B cell (primary cell): ENCODE measurements at regions not wholly inside any gene's neighbourhood (a gene's known extent, or its start where the extent isn't known, plus 50 kb on each side); places are given as distances from the start of the nearest gene placed in this dataset.

ENCODE experiments used
- ATAC-seq: fragments of 200-7000 bp; cut with Tn5 transposase; one replicate; pipeline ENCODE4 v1.10.0; 2021; ENCODE audit warnings: low read depth, mild to moderate bottlenecking, moderate number of reproducible peaks, moderate library complexity
- CTCF ChIA-PET: fragments of 350-600 bp; sonication (Branson Sonifier 250); formaldehyde crosslinking; loops from one replicate; lab custom pipeline; 2021; ENCODE audit warnings: antibody characterized with exemption, inconsistent platforms; lab: Charles Lee
- POLR2A ChIA-PET: fragments of 350-600 bp; sonication (Branson Sonifier 250); formaldehyde crosslinking; loops from one replicate; lab custom pipeline; 2021; ENCODE audit warnings: antibody characterized with exemption; lab: Charles Lee
- DNase-seq: peaks from one replicate; pipeline ENCODE4 v3.0.0; 2013
- H2AFZ ChIP-seq: 2 replicates; pipeline ENCODE4 v1.6.1; 2012; ENCODE audit warnings: mild to moderate bottlenecking, low read depth, low read length; ENCODE audit not compliant: insufficient read depth, poor library complexity, severe bottlenecking
- H3K27ac ChIP-seq, 2 donors: 1 replicate in 1 of 2; 2 replicates in 1 of 2; pipeline ENCODE4 v1.5.1; 2012 to 2013; ENCODE audit warnings: low read length in 2 of 2, mild to moderate bottlenecking in 2 of 2, moderate library complexity in 1 of 2
- H3K27me3 ChIP-seq, 4 experiments: fragments of 200-600 bp in 1 of 4; sonication (generic) in 1 of 4; replicated peaks in 1 of 4; 1 replicate in 2 of 4; 2 replicates in 2 of 4; pipeline versions ENCODE4 v1.6.1 to v1.7.0; 2013 to 2016; ENCODE audit warnings: low read length in 3 of 4, mild to moderate bottlenecking in 2 of 4, mixed read lengths in 1 of 4, moderate library complexity in 1 of 4; ENCODE audit not compliant: insufficient read depth in 4 of 4, control insufficient read depth in 3 of 4; ENCODE audit errors: control extremely low read depth in 1 of 4
- H3K36me3 ChIP-seq, 2 experiments: replicated peaks in 1 of 2; 1 replicate in 1 of 2; 2 replicates in 1 of 2; pipeline versions ENCODE4 v1.6.1 to v1.7.1; 2013; ENCODE audit warnings: low read length in 1 of 2; ENCODE audit not compliant: insufficient read depth in 2 of 2, control insufficient read depth in 1 of 2; ENCODE audit errors: control extremely low read depth in 1 of 2, extremely low read depth in 1 of 2
- H3K4me1 ChIP-seq, 2 donors: fragments of 200-600 bp in 1 of 2; sonication (generic) in 1 of 2; 1 replicate in 1 of 2; 2 replicates in 1 of 2; pipeline versions ENCODE4 v1.5.1 to v1.6.1; 2013 to 2017; ENCODE audit warnings: low read length in 2 of 2; ENCODE audit not compliant: control insufficient read depth in 2 of 2, insufficient read depth in 2 of 2
- H3K4me2 ChIP-seq: replicated peaks from 2 replicates; pipeline ENCODE3; 2012; ENCODE audit warnings: mild to moderate bottlenecking, low read depth, low read length; ENCODE audit not compliant: poor library complexity, severe bottlenecking
- H3K4me3 ChIP-seq, 5 experiments: fragments of 200-600 bp in 1 of 5; sonication (generic) in 1 of 5; 1 replicate in 3 of 5; 2 replicates in 2 of 5; pipeline versions ENCODE4 v1.5.1 to v1.7.0; 2011 to 2016; ENCODE audit warnings: low read length in 4 of 5, mild to moderate bottlenecking in 4 of 5, low read depth in 2 of 5, control low read depth in 1 of 5, moderate library complexity in 1 of 5; ENCODE audit not compliant: insufficient read depth in 1 of 5; ENCODE audit errors: control extremely low read depth in 1 of 5, extremely low read depth in 1 of 5
- H3K79me2 ChIP-seq: fragments of 200-600 bp; sonication (generic); one replicate; pipeline ENCODE4 v1.6.0; 2016; ENCODE audit warnings: low read length; ENCODE audit not compliant: control insufficient read depth, insufficient read depth
- H3K9ac ChIP-seq: fragments of 200-600 bp; sonication (generic); 2 replicates; pipeline ENCODE4 v1.6.1; 2017; ENCODE audit warnings: mild to moderate bottlenecking, low read length, moderate library complexity
- H3K9me3 ChIP-seq, 3 donors: one replicate each; pipeline versions ENCODE4 v1.6.1 to v1.7.1; 2013; ENCODE audit warnings: low read length in 2 of 3; ENCODE audit not compliant: control insufficient read depth in 2 of 3, insufficient read depth in 1 of 3; ENCODE audit errors: control extremely low read depth in 1 of 3
- H4K20me1 ChIP-seq: 2 replicates; pipeline ENCODE4 v1.6.0; 2012; ENCODE audit warnings: mild to moderate bottlenecking, low read length; ENCODE audit not compliant: insufficient read depth, control insufficient read depth, poor library complexity, severe bottlenecking
- H3K27ac Mint-ChIP-seq: one replicate; pipeline ENCODE4 v1.8.0; 2021; ENCODE audit warnings: mixed read lengths
- H3K27me3 Mint-ChIP-seq: one replicate; pipeline ENCODE4 v1.8.0; 2021; ENCODE audit warnings: mixed read lengths
- H3K4me1 Mint-ChIP-seq: one replicate; pipeline ENCODE4 v1.8.0; 2021; ENCODE audit warnings: mixed read lengths
- H3K4me3 Mint-ChIP-seq: one replicate; pipeline ENCODE4 v1.8.0; 2021; ENCODE audit warnings: mixed read lengths
- H3K9me3 Mint-ChIP-seq: one replicate; pipeline ENCODE4 v1.8.0; 2022; ENCODE audit warnings: mixed read lengths; ENCODE audit not compliant: insufficient read depth
- EZH2 ChIP-seq: IDR thresholded peaks from 2 replicates; pipeline ENCODE4 v1.6.1; 2012; ENCODE audit warnings: borderline replicate concordance, low read depth, mild to moderate bottlenecking, moderate library complexity, low read length; ENCODE audit not compliant: insufficient read depth, poor library complexity, severe bottlenecking
- WGBS: methylation state at CpG from one replicate; pipeline ENCODE4 v1.1.5; 2013; ENCODE audit warnings: missing lambda C conversion rate; ENCODE audit not compliant: insufficient coverage; 5-methylcytosine and 5-hydroxymethylcytosine counted together
- intact Hi-C: fragments of 100-400 bp; cut with micrococcal nuclease; formaldehyde crosslinking; loops from one replicate; pipeline ENCODE4 v1.10.0; 2022
- TF ChIP-seq, protein P1 (sequence below): fragments of 200-600 bp; IDR thresholded peaks from one replicate; pipeline ENCODE4 v1.8.0; 2022; ENCODE audit warnings: antibody characterized with exemption, mild to moderate bottlenecking

DNA sequence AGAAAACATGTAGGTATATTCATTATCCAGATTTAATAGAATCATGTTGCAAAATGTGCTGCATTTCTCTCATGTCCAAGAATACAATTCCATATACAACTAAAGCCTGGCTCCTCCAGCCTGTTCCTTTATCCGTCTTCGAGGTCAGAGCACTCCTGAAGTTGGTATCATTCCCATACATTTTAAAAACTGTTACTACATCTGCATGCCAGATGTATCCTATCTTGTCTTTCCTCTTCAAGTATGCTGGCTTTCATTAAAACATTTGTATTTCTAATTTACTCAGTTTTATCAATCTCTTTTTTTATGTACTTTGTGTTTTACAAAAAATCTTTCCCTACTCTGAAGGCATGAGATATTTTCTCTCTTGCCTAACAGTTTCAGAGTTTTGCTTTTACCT lies 536.6 kb upstream of the USP24 start:
- Mint-ChIP-seq H3K27me3 (peaks cover 24% of the 10 kb centered on the region), H3K4me1 (no peaks in the 10 kb centered on the region), H3K4me3 (no peak overlapping the region), H3K9me3 (no peaks in the 10 kb centered on the region), H3K27ac (no peak overlapping the region)
- H3K27me3 ChIP-seq, result peaks cover 0 to 9% (median 0%) of the 10 kb centered on the region in 4 experiments
- no peak overlapping the region for H2AFZ ChIP-seq
- POLR2A ChIA-PET, result no interaction called here
- H3K4me1 ChIP-seq, result no peaks in the 10 kb centered on the region
- no peak for TF ChIP-seq EZH2
- TF ChIP-seq, protein P1, sequence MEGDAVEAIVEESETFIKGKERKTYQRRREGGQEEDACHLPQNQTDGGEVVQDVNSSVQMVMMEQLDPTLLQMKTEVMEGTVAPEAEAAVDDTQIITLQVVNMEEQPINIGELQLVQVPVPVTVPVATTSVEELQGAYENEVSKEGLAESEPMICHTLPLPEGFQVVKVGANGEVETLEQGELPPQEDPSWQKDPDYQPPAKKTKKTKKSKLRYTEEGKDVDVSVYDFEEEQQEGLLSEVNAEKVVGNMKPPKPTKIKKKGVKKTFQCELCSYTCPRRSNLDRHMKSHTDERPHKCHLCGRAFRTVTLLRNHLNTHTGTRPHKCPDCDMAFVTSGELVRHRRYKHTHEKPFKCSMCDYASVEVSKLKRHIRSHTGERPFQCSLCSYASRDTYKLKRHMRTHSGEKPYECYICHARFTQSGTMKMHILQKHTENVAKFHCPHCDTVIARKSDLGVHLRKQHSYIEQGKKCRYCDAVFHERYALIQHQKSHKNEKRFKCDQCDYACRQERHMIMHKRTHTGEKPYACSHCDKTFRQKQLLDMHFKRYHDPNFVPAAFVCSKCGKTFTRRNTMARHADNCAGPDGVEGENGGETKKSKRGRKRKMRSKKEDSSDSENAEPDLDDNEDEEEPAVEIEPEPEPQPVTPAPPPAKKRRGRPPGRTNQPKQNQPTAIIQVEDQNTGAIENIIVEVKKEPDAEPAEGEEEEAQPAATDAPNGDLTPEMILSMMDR, result no peak
- intact Hi-C loops, result no loop called here
- no peak overlapping the region for H3K4me2 ChIP-seq
- no peaks in the 10 kb centered on the region for H3K36me3 ChIP-seq
- H3K4me3 ChIP-seq, result no peak overlapping the region
- ATAC-seq (no peak), DNase-seq (no peak)
- H3K79me2 ChIP-seq, result no peaks in the 10 kb centered on the region
- H4K20me1 ChIP-seq, result no peaks in the 10 kb centered on the region
- H3K9me3 ChIP-seq, result peaks cover 0 to 3% (median 0%) of the 10 kb centered on the region in 3 donors
- CTCF ChIA-PET, result no interaction called here
- 75% methylated on average over 2 of the region's 2 CpGs for WGBS
- H3K9ac ChIP-seq, result no peak overlapping the region
- no peak overlapping the region for H3K27ac ChIP-seq

DNA sequence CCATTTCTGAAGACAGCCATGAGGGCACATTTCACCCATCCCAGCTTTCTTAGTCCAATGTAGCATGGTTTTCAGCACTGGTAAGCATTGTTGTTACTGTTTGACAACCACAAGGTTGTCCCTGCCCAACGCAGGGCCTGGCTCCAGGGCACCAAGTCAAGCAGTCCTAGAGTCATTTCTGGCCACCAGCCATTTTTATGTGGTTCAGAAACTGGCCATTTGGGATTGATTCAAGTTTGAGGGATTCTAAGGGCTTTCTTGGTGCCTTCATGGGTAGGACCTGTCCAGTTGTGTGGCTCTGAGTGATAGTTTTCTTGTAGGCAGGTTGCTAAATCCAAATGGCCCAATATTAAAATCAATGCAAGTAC lies 535.4 kb upstream of the USP24 start:
- ChIA-PET CTCF (no interaction called here), POLR2A (no interaction called here)
- Histone ChIP-seq H3K4me3 (no peak overlapping the region), H3K27me3 (peaks cover 0 to 5% (median 0%) of the 10 kb centered on the region in 4 experiments), H3K4me2 (no peak overlapping the region), H3K79me2 (no peaks in the 10 kb centered on the region), H4K20me1 (no peaks in the 10 kb centered on the region), H2AFZ (no peak overlapping the region), H3K9me3 (peaks cover 0 to 5% (median 4%) of the 10 kb centered on the region in 3 donors), H3K4me1 (no peaks in the 10 kb centered on the region), H3K9ac (no peak overlapping the region), H3K36me3 (no peaks in the 10 kb centered on the region), H3K27ac (no peak overlapping the region)
- Mint-ChIP-seq H3K27me3 (peaks cover 20% of the 10 kb centered on the region), H3K27ac (no peak overlapping the region), H3K4me3 (no peak overlapping the region), H3K4me1 (no peaks in the 10 kb centered on the region), H3K9me3 (no peaks in the 10 kb centered on the region)
- 80% methylated on average over 1 of the region's 1 CpG for WGBS
- intact Hi-C loops, result no loop called here
- no peak for ATAC-seq
- TF ChIP-seq, protein P1, result no peak
- no peak for TF ChIP-seq EZH2
- DNase-seq, result no peak
